Bronchial epithelial cell (primary cell): ENCODE measurements at regions not wholly inside any gene's neighbourhood (a gene's known extent, or its start where the extent isn't known, plus 50 kb on each side); places are given as distances from the start of the nearest gene placed in this dataset.

ENCODE experiments used
- DNase-seq: peaks from one replicate; pipeline ENCODE4 v3.0.0-alpha.2; 2010; ENCODE audit warnings: low read depth
- FAIRE-seq: peaks from 2 replicates; lab custom pipeline; 2011; peaks lifted over from hg19 to GRCh38; lab: Jason Lieb, UNC
- H3K27me3 ChIP-seq: 2 replicates; pipeline ENCODE4 v1.5.1; 2011; ENCODE audit warnings: low read length; ENCODE audit not compliant: control insufficient read depth, insufficient read depth
- H3K36me3 ChIP-seq: 2 replicates; pipeline ENCODE4 v1.5.1; 2011; ENCODE audit warnings: low read length; ENCODE audit not compliant: control insufficient read depth, insufficient read depth
- H3K4me3 ChIP-seq: 2 replicates; pipeline ENCODE4 v1.5.1; 2011; ENCODE audit warnings: mild to moderate bottlenecking, low read depth, low read length, control low read depth
- CTCF ChIP-seq: IDR thresholded peaks from 2 replicates; pipeline ENCODE4 v1.5.1; 2011; ENCODE audit warnings: mild to moderate bottlenecking, moderate library complexity, low read length, control low read depth, inconsistent platforms; ENCODE audit not compliant: insufficient read depth, severe bottlenecking

- Histone ChIP-seq H3K36me3 (no peaks in the 10 kb centered on the region), H3K4me3 (no peak overlapping the region), H3K27me3 (no peaks in the 10 kb centered on the region)
- no peak for FAIRE-seq
- no peak for DNase-seq
- TF ChIP-seq CTCF, result no peak
Observed at GRCh38 chr1:58310469-58310868, 236.1 kb downstream of the OMA1 start.

GRCh38 chr1:58308206-58308605, 238.3 kb downstream of the OMA1 start:
- Histone ChIP-seq H3K36me3 (no peaks in the 10 kb centered on the region), H3K4me3 (no peak overlapping the region), H3K27me3 (no peaks in the 10 kb centered on the region)
- no peak for TF ChIP-seq CTCF
- no peak for DNase-seq
- FAIRE-seq, result no peak

GRCh38 chr1:58307431-58307830, 239.1 kb downstream of the OMA1 start:
- DNase-seq (no peak), FAIRE-seq (no peak)
- H3K36me3 ChIP-seq, result no peaks in the 10 kb centered on the region

DNA sequence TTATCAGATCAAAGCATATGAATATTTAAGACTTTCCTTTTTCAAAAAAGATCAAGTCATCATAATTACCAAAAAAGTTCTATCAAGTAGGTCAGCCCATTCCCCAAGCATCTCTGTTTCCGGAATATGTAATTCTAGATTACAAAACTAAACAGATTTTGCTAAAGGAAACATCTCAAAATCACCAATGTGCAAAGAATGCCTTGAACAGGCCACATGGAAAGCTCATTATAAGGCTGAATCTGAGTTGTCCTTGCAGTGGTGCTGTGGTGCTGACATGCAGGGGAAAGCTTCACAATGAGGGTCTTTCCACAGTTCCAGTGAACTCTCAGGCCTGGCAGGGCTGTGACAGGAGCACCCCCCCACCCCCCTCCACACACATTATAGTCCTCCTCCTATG, 240.9 kb downstream of the OMA1 start:
- H3K36me3 ChIP-seq, result no peaks in the 10 kb centered on the region
- no peak for DNase-seq
- FAIRE-seq, result no peak
- TF ChIP-seq CTCF, result no peak
- H3K27me3 ChIP-seq, result no peaks in the 10 kb centered on the region
- no peak overlapping the region for H3K4me3 ChIP-seq

More at GRCh38 chr1:58307431-58307830, 239.1 kb downstream of the OMA1 start:
- Histone ChIP-seq H3K27me3 (no peaks in the 10 kb centered on the region), H3K4me3 (no peak overlapping the region)
- no peak for TF ChIP-seq CTCF

- DNase-seq, result no peak
- no peak for FAIRE-seq
- H3K36me3 ChIP-seq, result no peaks in the 10 kb centered on the region
- H3K27me3 ChIP-seq, result no peaks in the 10 kb centered on the region
- no peak overlapping the region for H3K4me3 ChIP-seq
- no peak for TF ChIP-seq CTCF
Observed at GRCh38 chr1:58304346-58304975, 242.1 kb downstream of the OMA1 start.

GRCh38 chr1:58303841-58304240, 242.7 kb downstream of the OMA1 start:
- no peak for DNase-seq

More at GRCh38 chr1:58303841-58304240, 242.7 kb downstream of the OMA1 start:
- no peak for FAIRE-seq
- Histone ChIP-seq H3K36me3 (no peaks in the 10 kb centered on the region), H3K27me3 (no peaks in the 10 kb centered on the region), H3K4me3 (no peak overlapping the region)
- no peak for TF ChIP-seq CTCF
